Ishikawa (cell line): ENCODE measurements at regions not wholly inside any gene's neighbourhood (a gene's known extent, or its start where the extent isn't known, plus 50 kb on each side); places are given as distances from the start of the nearest gene placed in this dataset.

ENCODE experiments used
- CEBPB ChIP-seq: IDR thresholded peaks from 2 replicates; pipeline ENCODE4 v1.6.1; 2012
- CREB1 ChIP-seq: IDR thresholded peaks from 2 replicates; pipeline ENCODE4 v1.6.1; 2012; ENCODE audit warnings: low read depth
- EGR1 ChIP-seq: IDR thresholded peaks from 2 replicates; pipeline ENCODE4 v1.6.1; 2012
- EP300 ChIP-seq: IDR thresholded peaks from 2 replicates; pipeline ENCODE4 v1.6.1; 2012; ENCODE audit warnings: borderline replicate concordance
- FOXM1 ChIP-seq: IDR thresholded peaks from 2 replicates; pipeline ENCODE4 v1.6.1; 2012; ENCODE audit warnings: low read depth, borderline replicate concordance
- MAX ChIP-seq: IDR thresholded peaks from 2 replicates; pipeline ENCODE4 v1.6.1; 2012
- NFIC ChIP-seq: IDR thresholded peaks from 2 replicates; pipeline ENCODE4 v1.6.1; 2012
- RAD21 ChIP-seq: IDR thresholded peaks from 2 replicates; pipeline ENCODE4 v1.6.1; 2012; ENCODE audit warnings: low read depth
- REST ChIP-seq: IDR thresholded peaks from 2 replicates; pipeline ENCODE4 v1.6.1; 2012; ENCODE audit warnings: low read depth, mild to moderate bottlenecking
- TAF1 ChIP-seq: IDR thresholded peaks from 2 replicates; pipeline ENCODE4 v1.6.1; 2012; ENCODE audit warnings: low read depth, mild to moderate bottlenecking
- TCF12 ChIP-seq: IDR thresholded peaks from 2 replicates; pipeline ENCODE4 v1.6.1; 2012; ENCODE audit warnings: low read depth
- TEAD4 ChIP-seq: IDR thresholded peaks from 2 replicates; pipeline ENCODE4 v1.6.1; 2012
- USF1 ChIP-seq: IDR thresholded peaks from 2 replicates; pipeline ENCODE4 v1.6.1; 2012
- YY1 ChIP-seq: IDR thresholded peaks from 2 replicates; pipeline ENCODE4 v1.6.1; 2012; ENCODE audit warnings: low read depth
- ZBTB7A ChIP-seq: IDR thresholded peaks from 2 replicates; pipeline ENCODE4 v1.6.1; 2012; ENCODE audit warnings: low read depth

GRCh38 chr5:97922776-97923175, 739.7 kb upstream of the RIOK2 start:
- no peak for TF ChIP-seq EP300
- TF ChIP-seq FOXM1 = no peak
- TF ChIP-seq RAD21 = no peak
- TF ChIP-seq CEBPB = no peak
- TF ChIP-seq REST = no peak
- TF ChIP-seq NFIC = no peak
- TF ChIP-seq TAF1 = no peak
- no peak for TF ChIP-seq TEAD4
- TF ChIP-seq MAX = no peak
- no peak for TF ChIP-seq TCF12
- TF ChIP-seq YY1 = no peak
- TF ChIP-seq EGR1 = no peak

GRCh38 chr5:97923496-97923895, 740.4 kb upstream of the RIOK2 start:
- TF ChIP-seq REST = no peak
- TF ChIP-seq NFIC = no peak
- TF ChIP-seq ZBTB7A = no peak
- no peak for TF ChIP-seq FOXM1
- TF ChIP-seq TAF1 = no peak
- no peak for TF ChIP-seq EP300
- TF ChIP-seq EGR1 = no peak
- no peak for TF ChIP-seq CEBPB
- no peak for TF ChIP-seq RAD21
- TF ChIP-seq TEAD4 = no peak
- no peak for TF ChIP-seq YY1
- no peak for TF ChIP-seq MAX

GRCh38 chr5:97923997-97924396, 741.0 kb upstream of the RIOK2 start:
- TF ChIP-seq RAD21 = no peak
- TF ChIP-seq NFIC = no peak
- no peak for TF ChIP-seq USF1
- TF ChIP-seq MAX = no peak
- TF ChIP-seq TAF1 = no peak
- TF ChIP-seq YY1 = no peak
- no peak for TF ChIP-seq EGR1
- TF ChIP-seq TCF12 = no peak
- TF ChIP-seq REST = no peak
- no peak for TF ChIP-seq CREB1
- no peak for TF ChIP-seq FOXM1
- no peak for TF ChIP-seq ZBTB7A
- no peak for TF ChIP-seq CEBPB
- no peak for TF ChIP-seq TEAD4

- TF ChIP-seq NFIC (no peak), TAF1 (no peak), FOXM1 (no peak), ZBTB7A (no peak), CREB1 (no peak), RAD21 (no peak), MAX (no peak), EP300 (no peak)
Observed at GRCh38 chr5:97929383-97929782, 746.3 kb upstream of the RIOK2 start.

- no peak for TF ChIP-seq REST
- no peak for TF ChIP-seq EGR1
- TF ChIP-seq TCF12 = no peak
- no peak for TF ChIP-seq CEBPB
- TF ChIP-seq USF1 = no peak
- no peak for TF ChIP-seq RAD21
- TF ChIP-seq YY1 = no peak
Observed at GRCh38 chr5:97931829-97932228, 748.8 kb upstream of the RIOK2 start.
